B cell (primary cell): ENCODE measurements at regions not wholly inside any gene's neighbourhood (a gene's known extent, or its start where the extent isn't known, plus 50 kb on each side); places are given as distances from the start of the nearest gene placed in this dataset.

Experiments used
- ATAC-seq: fragments of 200-7000 bp; cut with Tn5 transposase; one replicate; pipeline ENCODE4 v1.10.0; 2021; ENCODE audit warnings: low read depth, mild to moderate bottlenecking, moderate number of reproducible peaks, moderate library complexity
- CTCF ChIA-PET: fragments of 350-600 bp; sonication (Branson Sonifier 250); formaldehyde crosslinking; loops from one replicate; lab custom pipeline; 2021; ENCODE audit warnings: antibody characterized with exemption, inconsistent platforms; lab: Charles Lee
- POLR2A ChIA-PET: fragments of 350-600 bp; sonication (Branson Sonifier 250); formaldehyde crosslinking; loops from one replicate; lab custom pipeline; 2021; ENCODE audit warnings: antibody characterized with exemption; lab: Charles Lee
- DNase-seq: peaks from one replicate; pipeline ENCODE4 v3.0.0; 2013
- H2AFZ ChIP-seq: 2 replicates; pipeline ENCODE4 v1.6.1; 2012; ENCODE audit warnings: mild to moderate bottlenecking, low read depth, low read length; ENCODE audit not compliant: insufficient read depth, poor library complexity, severe bottlenecking
- H3K27ac ChIP-seq, 2 donors: 1 replicate in 1 of 2; 2 replicates in 1 of 2; pipeline ENCODE4 v1.5.1; 2012 to 2013; ENCODE audit warnings: low read length in 2 of 2, mild to moderate bottlenecking in 2 of 2, moderate library complexity in 1 of 2
- H3K27me3 ChIP-seq, 4 experiments: fragments of 200-600 bp in 1 of 4; sonication (generic) in 1 of 4; replicated peaks in 1 of 4; 1 replicate in 2 of 4; 2 replicates in 2 of 4; pipeline versions ENCODE4 v1.6.1 to v1.7.0; 2013 to 2016; ENCODE audit warnings: low read length in 3 of 4, mild to moderate bottlenecking in 2 of 4, mixed read lengths in 1 of 4, moderate library complexity in 1 of 4; ENCODE audit not compliant: insufficient read depth in 4 of 4, control insufficient read depth in 3 of 4; ENCODE audit errors: control extremely low read depth in 1 of 4
- H3K36me3 ChIP-seq, 2 experiments: replicated peaks in 1 of 2; 1 replicate in 1 of 2; 2 replicates in 1 of 2; pipeline versions ENCODE4 v1.6.1 to v1.7.1; 2013; ENCODE audit warnings: low read length in 1 of 2; ENCODE audit not compliant: insufficient read depth in 2 of 2, control insufficient read depth in 1 of 2; ENCODE audit errors: control extremely low read depth in 1 of 2, extremely low read depth in 1 of 2
- H3K4me1 ChIP-seq, 2 donors: fragments of 200-600 bp in 1 of 2; sonication (generic) in 1 of 2; 1 replicate in 1 of 2; 2 replicates in 1 of 2; pipeline versions ENCODE4 v1.5.1 to v1.6.1; 2013 to 2017; ENCODE audit warnings: low read length in 2 of 2; ENCODE audit not compliant: control insufficient read depth in 2 of 2, insufficient read depth in 2 of 2
- H3K4me2 ChIP-seq: replicated peaks from 2 replicates; pipeline ENCODE3; 2012; ENCODE audit warnings: mild to moderate bottlenecking, low read depth, low read length; ENCODE audit not compliant: poor library complexity, severe bottlenecking
- H3K4me3 ChIP-seq, 5 experiments: fragments of 200-600 bp in 1 of 5; sonication (generic) in 1 of 5; 1 replicate in 3 of 5; 2 replicates in 2 of 5; pipeline versions ENCODE4 v1.5.1 to v1.7.0; 2011 to 2016; ENCODE audit warnings: low read length in 4 of 5, mild to moderate bottlenecking in 4 of 5, low read depth in 2 of 5, control low read depth in 1 of 5, moderate library complexity in 1 of 5; ENCODE audit not compliant: insufficient read depth in 1 of 5; ENCODE audit errors: control extremely low read depth in 1 of 5, extremely low read depth in 1 of 5
- H3K79me2 ChIP-seq: fragments of 200-600 bp; sonication (generic); one replicate; pipeline ENCODE4 v1.6.0; 2016; ENCODE audit warnings: low read length; ENCODE audit not compliant: control insufficient read depth, insufficient read depth
- H3K9ac ChIP-seq: fragments of 200-600 bp; sonication (generic); 2 replicates; pipeline ENCODE4 v1.6.1; 2017; ENCODE audit warnings: mild to moderate bottlenecking, low read length, moderate library complexity
- H3K9me3 ChIP-seq, 3 donors: one replicate each; pipeline versions ENCODE4 v1.6.1 to v1.7.1; 2013; ENCODE audit warnings: low read length in 2 of 3; ENCODE audit not compliant: control insufficient read depth in 2 of 3, insufficient read depth in 1 of 3; ENCODE audit errors: control extremely low read depth in 1 of 3
- H4K20me1 ChIP-seq: 2 replicates; pipeline ENCODE4 v1.6.0; 2012; ENCODE audit warnings: mild to moderate bottlenecking, low read length; ENCODE audit not compliant: insufficient read depth, control insufficient read depth, poor library complexity, severe bottlenecking
- H3K27ac Mint-ChIP-seq: one replicate; pipeline ENCODE4 v1.8.0; 2021; ENCODE audit warnings: mixed read lengths
- H3K27me3 Mint-ChIP-seq: one replicate; pipeline ENCODE4 v1.8.0; 2021; ENCODE audit warnings: mixed read lengths
- H3K4me1 Mint-ChIP-seq: one replicate; pipeline ENCODE4 v1.8.0; 2021; ENCODE audit warnings: mixed read lengths
- H3K4me3 Mint-ChIP-seq: one replicate; pipeline ENCODE4 v1.8.0; 2021; ENCODE audit warnings: mixed read lengths
- H3K9me3 Mint-ChIP-seq: one replicate; pipeline ENCODE4 v1.8.0; 2022; ENCODE audit warnings: mixed read lengths; ENCODE audit not compliant: insufficient read depth
- CTCF ChIP-seq: fragments of 200-600 bp; IDR thresholded peaks from one replicate; pipeline ENCODE4 v1.8.0; 2022; ENCODE audit warnings: antibody characterized with exemption, mild to moderate bottlenecking
- EZH2 ChIP-seq: IDR thresholded peaks from 2 replicates; pipeline ENCODE4 v1.6.1; 2012; ENCODE audit warnings: borderline replicate concordance, low read depth, mild to moderate bottlenecking, moderate library complexity, low read length; ENCODE audit not compliant: insufficient read depth, poor library complexity, severe bottlenecking
- WGBS: methylation state at CpG from one replicate; pipeline ENCODE4 v1.1.5; 2013; ENCODE audit warnings: missing lambda C conversion rate; ENCODE audit not compliant: insufficient coverage; 5-methylcytosine and 5-hydroxymethylcytosine counted together
- intact Hi-C: fragments of 100-400 bp; cut with micrococcal nuclease; formaldehyde crosslinking; loops from one replicate; pipeline ENCODE4 v1.10.0; 2022

- ChIA-PET POLR2A (no interaction called here), CTCF (no interaction called here)
- no peak for DNase-seq
- Mint-ChIP-seq H3K4me3 (no peak overlapping the region), H3K27me3 (no peaks in the 10 kb centered on the region), H3K9me3 (no peaks in the 10 kb centered on the region), H3K4me1 (no peaks in the 10 kb centered on the region), H3K27ac (no peak overlapping the region)
- H4K20me1 ChIP-seq, result no peaks in the 10 kb centered on the region
- no peak overlapping the region for H2AFZ ChIP-seq
- H3K79me2 ChIP-seq, result no peaks in the 10 kb centered on the region
- no peak for ATAC-seq
- no peaks in the 10 kb centered on the region for H3K36me3 ChIP-seq
- no peak overlapping the region for H3K4me2 ChIP-seq
- peaks cover 0 to 4% (median 0%) of the 10 kb centered on the region in 3 donors for H3K9me3 ChIP-seq
- H3K4me3 ChIP-seq, result no peak overlapping the region
- no peaks in the 10 kb centered on the region for H3K27me3 ChIP-seq
- H3K9ac ChIP-seq, result no peak overlapping the region
- TF ChIP-seq EZH2 (no peak), CTCF (no peak)
- H3K27ac ChIP-seq, result no peak overlapping the region
- intact Hi-C loops, result no loop called here
- H3K4me1 ChIP-seq, result no peaks in the 10 kb centered on the region
These were observed 166.3 kb downstream of the SAMD5 start for GRCh38 chr6:147674794-147675193.

- ChIA-PET CTCF (no interaction called here), POLR2A (no interaction called here)
- ATAC-seq (no peak), DNase-seq (no peak)
- H3K4me3 ChIP-seq, result no peak overlapping the region
- H3K36me3 ChIP-seq, result no peaks in the 10 kb centered on the region
- WGBS, result 0% methylated on average over 1 of the region's 6 CpGs
- Mint-ChIP-seq H3K9me3 (no peaks in the 10 kb centered on the region), H3K4me1 (no peaks in the 10 kb centered on the region), H3K27me3 (no peaks in the 10 kb centered on the region), H3K27ac (no peak overlapping the region), H3K4me3 (no peak overlapping the region)
- TF ChIP-seq EZH2 (no peak), CTCF (no peak)
- intact Hi-C loops, result no loop called here
- H3K9me3 ChIP-seq, result peaks cover 0 to 4% (median 0%) of the 10 kb centered on the region in 3 donors
- no peaks in the 10 kb centered on the region for H3K4me1 ChIP-seq
- no peak overlapping the region for H3K4me2 ChIP-seq
- no peak overlapping the region for H2AFZ ChIP-seq
- H3K9ac ChIP-seq, result no peak overlapping the region
- no peaks in the 10 kb centered on the region for H3K79me2 ChIP-seq
- H3K27ac ChIP-seq, result no peak overlapping the region
- no peaks in the 10 kb centered on the region for H4K20me1 ChIP-seq
- no peaks in the 10 kb centered on the region for H3K27me3 ChIP-seq
These were observed 166.8 kb downstream of the SAMD5 start for GRCh38 chr6:147675281-147675680.
